NCI-H524 treated with DMSO at 0.1 percent for 48 hours (cell line): ENCODE measurements at regions not wholly inside any gene's neighbourhood (a gene's known extent, or its start where the extent isn't known, plus 50 kb on each side); places are given as distances from the start of the nearest gene placed in this dataset.
"Not testable (repeated sequence)": the region's sequence is repeated elsewhere in the genome, so short reads cannot be mapped to it uniquely, and the experiment has no call there.

Experiments
- DNase-seq: peaks from one replicate; lab custom pipeline; 2025; lab: John Stamatoyannopoulos, UW

DNA sequence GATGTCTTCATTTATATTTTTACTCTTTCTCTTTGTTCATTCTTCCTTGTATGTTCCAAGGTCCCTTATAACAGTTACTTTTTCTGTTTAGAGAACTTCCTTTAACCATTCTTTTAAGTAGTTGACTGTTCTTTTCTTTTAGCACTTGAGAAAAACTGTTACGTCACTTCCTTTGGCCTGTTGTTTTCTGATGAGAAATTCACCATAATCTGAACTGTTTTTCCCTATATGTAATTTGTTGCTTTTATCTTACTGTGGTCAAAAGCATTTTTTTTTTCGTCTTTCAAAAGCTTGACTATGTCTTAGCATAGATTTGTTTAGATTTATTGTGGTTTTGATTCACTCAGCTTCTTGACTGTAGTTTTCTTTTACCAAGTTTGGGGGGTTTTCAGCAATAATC is 1660.3 kb upstream of the PCDH10 start:
- no peak for DNase-seq

- not testable (repeated sequence) for DNase-seq
Observed at GRCh38 chr4:131496211-131496610, 1652.9 kb upstream of the PCDH10 start.

- peak; percentile 36 for DNase-seq
Observed at GRCh38 chr4:131499141-131499873, 1649.8 kb upstream of the PCDH10 start.

- no peak for DNase-seq
Observed at GRCh38 chr4:131509521-131509920, 1639.6 kb upstream of the PCDH10 start.

DNA sequence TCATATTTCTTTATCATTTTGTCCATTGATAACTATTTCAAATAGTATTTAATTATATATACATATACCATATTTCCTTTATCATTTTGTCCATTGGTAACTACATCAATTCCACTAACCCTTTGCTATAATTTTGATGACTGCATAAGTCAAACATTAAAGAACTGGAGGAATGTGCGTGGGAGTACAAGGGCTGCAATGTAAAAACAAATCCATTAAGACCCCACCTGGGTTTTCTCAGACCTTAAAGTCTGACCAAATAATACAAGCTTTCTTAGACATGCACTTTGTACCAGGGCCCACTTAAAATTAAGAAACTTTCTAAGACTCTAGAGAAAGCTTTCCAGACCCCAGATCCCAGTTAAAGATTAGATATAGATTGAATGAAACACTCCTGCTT is 1622.4 kb upstream of the PCDH10 start:
- DNase-seq, result no peak

DNA sequence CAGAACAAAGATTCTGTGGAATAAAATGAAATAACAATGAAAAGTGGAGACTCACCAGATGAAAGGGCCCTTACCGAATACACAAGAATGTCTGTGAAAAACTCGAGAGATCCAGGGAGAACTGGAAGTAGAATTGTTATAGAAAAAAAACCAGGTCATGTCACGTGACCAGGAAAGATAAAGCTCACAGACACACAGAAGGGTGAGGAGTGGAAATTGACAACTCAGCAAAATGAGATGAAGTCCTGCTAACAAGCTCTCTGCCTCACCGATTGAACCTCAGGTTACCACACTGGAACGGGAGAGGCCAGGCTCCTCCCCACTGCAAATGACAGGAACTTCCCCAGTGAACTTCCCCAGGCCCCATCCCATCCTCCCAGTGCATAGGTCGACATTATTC is 1618.0 kb upstream of the PCDH10 start:
- no peak for DNase-seq

DNA sequence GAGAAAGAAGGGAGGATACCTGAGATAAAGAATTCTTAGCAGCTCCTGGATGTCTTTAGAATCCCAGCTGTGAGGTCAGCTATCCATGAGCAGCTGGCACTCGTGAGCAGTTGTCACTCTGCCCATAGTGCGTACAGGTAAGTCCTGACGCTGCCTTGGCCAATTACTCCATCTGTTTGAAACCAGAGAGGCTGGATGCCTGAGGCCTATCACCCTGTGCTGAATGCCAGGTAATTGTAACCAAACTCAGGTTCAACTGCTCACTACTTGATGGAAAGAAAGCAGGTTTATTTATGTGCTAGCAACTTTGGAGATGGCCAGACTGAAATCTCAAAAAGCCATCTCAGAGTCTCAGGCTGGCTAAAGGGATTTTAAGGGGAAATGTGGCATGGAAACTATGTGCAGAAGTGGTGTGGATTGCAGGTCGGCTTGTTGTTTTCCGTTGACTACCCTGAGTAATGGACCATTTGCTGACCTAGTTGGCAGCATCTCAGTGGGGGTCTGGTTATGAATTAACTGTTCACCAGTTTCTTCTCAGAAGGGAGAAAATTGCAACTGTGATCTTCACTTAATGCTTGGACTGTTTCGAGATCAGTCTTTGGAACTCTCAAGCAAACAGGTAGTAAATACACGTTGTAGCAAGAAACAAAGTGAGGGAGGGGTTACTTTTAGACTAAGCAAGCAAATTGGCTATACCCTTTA is 1614.0 kb upstream of the PCDH10 start:
- DNase-seq, result no peak

DNA sequence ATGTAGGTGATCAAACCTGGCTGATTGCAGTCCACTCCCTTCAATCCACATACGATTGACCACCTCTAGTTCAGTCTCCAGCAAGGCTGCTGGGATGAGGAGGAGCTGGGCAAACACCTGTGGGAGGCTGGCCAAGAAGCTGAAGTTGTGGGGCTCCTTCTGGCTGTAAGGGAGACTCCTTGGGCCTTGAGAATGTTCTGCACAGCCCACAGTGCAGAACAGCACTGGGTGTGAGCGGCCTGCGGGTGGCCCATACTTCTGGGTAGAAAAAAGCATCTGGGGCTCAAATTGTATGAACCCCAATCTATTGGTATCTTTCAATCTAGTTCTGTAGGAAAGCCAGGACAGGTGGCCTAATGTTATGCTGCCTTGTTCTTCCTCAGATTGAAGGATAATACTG is 1608.8 kb upstream of the PCDH10 start:
- no peak for DNase-seq

- no peak for DNase-seq
Observed at GRCh38 chr4:131547506-131547981, 1601.5 kb upstream of the PCDH10 start.

GRCh38 chr4:131551306-131551705 is 1597.8 kb upstream of the PCDH10 start:
- DNase-seq, result no peak

DNA sequence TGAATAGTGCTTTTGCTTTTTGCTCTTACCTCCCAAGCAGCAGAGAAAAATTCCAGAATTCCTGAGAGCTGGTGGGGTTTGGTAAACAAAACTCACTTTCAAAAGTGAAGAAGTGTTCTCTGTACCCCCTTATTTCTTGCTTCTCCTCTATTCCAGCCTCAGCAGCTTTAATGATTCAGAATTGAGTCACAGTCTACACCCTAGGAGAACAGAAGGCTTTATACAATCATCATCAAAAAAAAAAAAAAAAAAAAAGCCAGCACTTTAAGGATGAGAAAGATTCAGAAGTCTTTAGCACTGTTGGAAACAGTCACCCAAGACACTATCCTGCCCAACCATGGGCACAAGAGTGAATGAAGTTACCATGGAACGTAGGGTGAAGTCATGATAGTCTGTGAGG is 1583.1 kb upstream of the PCDH10 start:
- DNase-seq, result no peak

- no peak for DNase-seq
Observed at GRCh38 chr4:131584587-131584986, 1564.5 kb upstream of the PCDH10 start.

DNA sequence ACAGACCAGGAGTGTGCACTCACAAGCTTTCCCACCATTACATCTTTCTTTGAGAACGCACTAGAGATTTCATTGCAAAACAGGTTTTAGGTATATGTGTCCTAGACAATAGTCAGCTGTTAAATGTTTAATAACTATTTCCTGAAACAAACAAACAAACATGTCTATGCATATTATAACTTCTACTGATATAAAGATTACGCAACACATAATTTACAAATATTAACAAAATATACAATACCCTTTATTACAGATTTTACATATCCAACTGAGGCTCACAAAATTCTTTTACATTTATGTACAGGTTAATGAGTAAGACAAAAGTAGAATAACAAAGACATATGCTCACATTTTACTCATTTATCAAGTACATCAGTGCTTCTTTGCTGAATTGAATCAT is 1554.0 kb upstream of the PCDH10 start:
- no peak for DNase-seq

DNA sequence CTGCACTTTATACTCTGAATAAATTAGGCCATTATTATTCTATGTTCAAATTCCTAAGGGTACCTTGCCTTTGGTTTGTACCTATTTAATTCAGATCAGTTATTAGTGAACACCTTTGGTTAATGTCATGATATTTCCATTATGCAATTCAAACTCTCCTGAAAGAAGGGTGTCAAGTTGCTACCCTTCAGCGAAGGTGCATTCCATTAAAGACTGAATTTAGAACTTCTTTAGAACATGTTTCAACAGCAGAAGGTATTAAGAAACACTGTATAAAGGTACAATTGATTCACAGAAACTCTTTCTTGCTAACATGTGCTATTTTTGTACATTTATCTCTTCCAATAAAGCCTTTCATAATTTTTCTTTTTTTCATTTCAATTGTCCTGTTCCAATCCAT is 1545.4 kb upstream of the PCDH10 start:
- no peak for DNase-seq

DNA sequence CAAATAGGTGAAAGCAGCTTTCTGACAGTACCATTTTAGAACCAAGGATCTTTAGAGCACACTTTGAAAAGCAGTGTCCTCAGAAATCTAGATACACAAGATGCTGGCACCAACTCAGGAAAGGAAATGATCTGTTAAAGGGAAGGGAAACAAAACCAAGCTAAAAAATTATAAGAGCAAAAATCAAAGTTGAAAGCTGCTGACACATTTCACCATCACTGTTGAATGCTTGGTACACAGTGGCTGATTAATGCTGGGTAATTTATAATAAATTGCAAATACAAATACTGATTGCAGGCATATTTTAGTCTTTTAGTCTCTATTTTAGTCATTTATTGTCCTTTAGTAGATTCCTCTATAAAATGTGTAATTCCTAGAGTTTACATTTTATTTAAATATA is 1540.1 kb upstream of the PCDH10 start:
- no peak for DNase-seq

GRCh38 chr4:131610517-131610916 is 1538.6 kb upstream of the PCDH10 start:
- not testable (repeated sequence) for DNase-seq

DNA sequence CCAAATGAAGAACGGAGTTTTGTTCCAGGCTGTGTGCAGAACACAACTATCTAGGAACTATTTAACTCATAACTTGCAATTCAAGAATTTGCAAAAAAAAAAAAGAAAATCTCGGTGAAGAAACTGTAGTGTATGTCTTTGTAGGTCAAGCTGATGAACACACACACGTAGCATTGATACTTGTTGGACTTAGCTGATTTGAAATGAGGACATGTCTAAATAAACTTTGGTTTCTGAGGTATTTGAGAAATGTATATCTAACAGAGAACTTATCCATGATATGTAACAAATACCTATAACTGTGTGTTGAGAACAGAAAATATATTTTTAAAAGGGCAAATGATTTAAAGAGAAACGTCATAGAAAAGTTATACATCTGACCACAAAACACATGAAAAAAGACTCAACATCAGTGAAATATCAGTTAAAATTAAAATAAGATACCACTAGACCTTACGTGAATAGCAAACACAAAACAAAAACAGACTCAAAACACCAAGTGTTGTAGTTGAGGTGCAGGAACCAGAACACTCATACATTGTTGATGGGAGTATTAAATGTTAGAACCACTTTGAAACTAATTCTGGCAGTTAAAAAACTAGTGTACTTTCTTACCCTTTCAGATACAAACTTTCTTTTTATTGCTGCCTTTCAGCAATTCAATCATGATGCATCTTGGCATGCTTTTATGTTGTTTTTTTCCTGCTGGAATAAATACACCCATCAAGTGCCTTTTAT is 1535.8 kb upstream of the PCDH10 start:
- DNase-seq, result no peak

GRCh38 chr4:131613824-131614216 is 1535.3 kb upstream of the PCDH10 start:
- DNase-seq, result no peak

DNA sequence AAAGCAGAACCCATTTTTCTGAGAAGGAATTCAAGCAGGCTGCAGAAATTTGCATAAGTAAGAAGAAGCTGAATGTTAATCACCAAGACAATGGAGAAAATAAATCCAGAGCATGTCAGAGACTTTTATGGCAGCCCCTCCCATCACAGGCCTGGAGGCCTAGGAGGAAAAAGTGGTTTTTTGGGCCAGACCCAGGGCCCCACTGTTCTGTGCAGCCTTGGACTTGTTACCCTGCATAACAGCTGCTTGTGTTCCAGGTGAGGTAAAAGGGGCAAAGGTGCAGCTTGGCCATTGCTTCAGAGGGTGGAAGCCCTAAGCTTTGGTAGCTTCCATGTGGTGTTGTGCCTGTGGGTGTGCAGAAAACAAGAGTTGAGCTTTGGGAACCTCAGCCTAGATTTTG is 1516.2 kb upstream of the PCDH10 start:
- DNase-seq, result no peak

GRCh38 chr4:131635191-131635590 is 1513.9 kb upstream of the PCDH10 start:
- DNase-seq, result no peak

DNA sequence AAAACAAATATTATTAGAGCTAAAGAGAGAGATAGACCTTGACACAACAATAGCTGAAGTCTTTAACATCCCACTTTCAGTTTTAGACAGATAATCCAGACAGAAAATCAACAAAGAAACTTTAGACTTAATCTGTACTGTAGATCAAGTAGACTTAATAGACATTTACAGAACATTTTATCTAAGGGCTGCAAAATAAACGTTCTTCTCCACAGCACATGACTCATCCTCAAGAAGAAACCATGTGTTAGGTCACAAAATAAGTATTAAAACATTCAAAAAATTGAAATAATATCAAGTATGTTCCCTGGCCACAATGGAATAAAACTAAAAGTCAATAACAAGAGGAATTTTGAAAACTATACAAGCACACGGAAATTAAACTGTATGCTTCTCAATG is 1510.3 kb upstream of the PCDH10 start:
- no peak for DNase-seq

DNA sequence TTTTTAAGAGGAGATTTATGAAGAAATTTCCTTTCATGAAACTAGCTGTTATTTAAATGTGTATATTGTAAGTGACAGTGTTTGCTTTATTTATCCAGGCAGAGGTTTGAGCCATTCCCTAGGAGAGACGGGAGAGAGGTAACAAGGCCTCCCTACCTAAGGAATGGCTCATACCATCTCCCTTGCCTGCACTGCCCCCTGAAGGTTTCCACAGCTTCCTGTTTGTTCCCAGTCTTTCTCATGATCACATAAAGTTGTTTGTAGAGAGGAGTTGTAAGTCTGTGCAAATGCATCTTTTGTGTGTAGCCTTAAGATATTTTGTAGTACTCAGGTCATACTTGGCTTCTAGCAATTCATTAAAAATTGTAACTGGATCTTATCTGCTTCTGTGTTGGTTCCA is 1504.5 kb upstream of the PCDH10 start:
- no peak for DNase-seq

- DNase-seq, result no peak
Observed at GRCh38 chr4:131649227-131649626, 1499.9 kb upstream of the PCDH10 start.
